SK-MEL-5 (cell line): ENCODE measurements at regions not wholly inside any gene's neighbourhood (a gene's known extent, or its start where the extent isn't known, plus 50 kb on each side); places are given as distances from the start of the nearest gene placed in this dataset.

ENCODE experiments used
- DNase-seq: peaks from one replicate; pipeline ENCODE4 v3.0.0-alpha.2; 2016; ENCODE audit warnings: low read depth, low spot score
- in situ Hi-C: cut with HindIII; loops from 2 replicates; pipeline ENCODE4 v1.10.0; 2016; ENCODE audit warnings: low sequenced_read_pairs, high pct_unique_total_duplicates, low pct_unique_long_range_greater_than_20kb

DNA sequence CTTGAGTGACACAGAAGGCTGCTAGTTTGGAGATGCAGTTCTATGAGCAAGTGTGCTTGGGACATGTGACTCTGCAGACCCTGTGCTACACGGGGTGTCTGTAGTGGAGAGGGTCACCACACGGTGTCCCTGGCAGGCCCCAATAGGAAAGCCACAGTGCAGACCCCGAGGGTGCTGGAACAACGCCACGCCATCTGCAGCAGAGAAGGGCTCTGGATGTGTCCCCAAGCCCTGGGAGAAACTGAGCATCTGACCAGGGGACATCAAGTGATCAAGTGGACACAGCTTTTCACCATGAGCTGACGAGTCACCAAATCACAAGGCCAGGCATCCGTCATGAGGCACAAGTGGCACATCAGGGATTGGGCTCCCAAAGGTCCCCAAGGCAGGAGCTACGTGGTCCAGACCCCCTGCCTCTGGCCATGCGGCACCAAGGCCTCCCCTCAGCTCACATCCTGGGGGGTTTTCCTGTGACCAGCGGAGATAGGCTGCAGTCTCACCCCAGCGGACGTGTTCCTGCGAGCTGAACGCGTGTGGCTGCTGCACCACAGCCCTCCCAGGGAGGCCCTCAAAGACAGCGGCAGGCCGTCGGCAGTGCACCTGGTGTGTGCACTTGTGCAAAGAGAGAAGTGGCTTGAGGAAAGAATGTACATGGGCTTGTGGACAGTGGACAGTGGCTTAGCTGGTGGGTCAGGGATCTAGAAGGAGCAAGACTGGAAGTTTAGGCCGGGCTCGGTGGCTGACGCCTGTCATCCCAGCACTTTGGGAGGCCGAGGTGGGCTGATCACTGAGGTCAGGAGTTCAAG lies 96.7 kb downstream of the RPS6KA4 start:
- in situ Hi-C loops, result no loop called here
- no peak for DNase-seq

DNA sequence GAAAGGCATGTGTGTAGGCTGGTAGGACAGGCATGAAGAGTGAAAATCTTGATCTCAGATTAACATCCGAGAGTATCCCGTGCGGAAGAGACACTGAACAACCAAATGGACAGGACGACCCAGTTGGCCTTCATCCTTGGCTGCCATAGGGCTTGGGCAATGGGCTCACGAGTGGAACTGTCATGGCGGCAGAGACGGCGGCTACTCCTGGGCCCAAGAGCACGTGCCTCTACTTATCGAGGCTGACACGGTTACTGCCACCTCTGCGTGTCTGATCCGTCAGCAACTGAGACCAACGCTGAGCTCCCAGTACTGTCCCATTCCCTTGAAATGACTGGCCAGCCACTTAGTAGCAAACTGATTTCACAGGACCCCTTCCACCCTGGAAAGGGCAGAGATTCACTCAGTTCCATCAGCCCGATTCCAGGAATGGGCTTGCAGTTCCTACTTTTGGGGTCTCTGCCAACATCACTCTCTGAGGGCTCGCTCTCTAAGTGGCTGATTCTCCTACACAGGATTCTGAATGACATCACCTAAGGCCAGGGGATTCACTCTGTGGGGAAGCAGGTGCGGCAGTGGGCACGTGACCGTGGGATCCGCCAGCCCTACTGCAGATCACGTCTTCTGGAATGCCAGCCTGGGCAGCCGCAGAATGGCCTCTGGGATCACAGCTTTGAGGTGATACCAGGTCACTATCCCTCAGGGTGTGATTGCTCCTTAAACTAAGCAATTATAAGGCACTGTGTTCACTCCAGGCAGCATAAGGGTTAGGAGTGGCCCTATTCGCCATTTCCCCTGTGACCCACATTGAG lies 97.8 kb downstream of the RPS6KA4 start:
- in situ Hi-C loops, result no loop called here
- DNase-seq, result no peak

DNA sequence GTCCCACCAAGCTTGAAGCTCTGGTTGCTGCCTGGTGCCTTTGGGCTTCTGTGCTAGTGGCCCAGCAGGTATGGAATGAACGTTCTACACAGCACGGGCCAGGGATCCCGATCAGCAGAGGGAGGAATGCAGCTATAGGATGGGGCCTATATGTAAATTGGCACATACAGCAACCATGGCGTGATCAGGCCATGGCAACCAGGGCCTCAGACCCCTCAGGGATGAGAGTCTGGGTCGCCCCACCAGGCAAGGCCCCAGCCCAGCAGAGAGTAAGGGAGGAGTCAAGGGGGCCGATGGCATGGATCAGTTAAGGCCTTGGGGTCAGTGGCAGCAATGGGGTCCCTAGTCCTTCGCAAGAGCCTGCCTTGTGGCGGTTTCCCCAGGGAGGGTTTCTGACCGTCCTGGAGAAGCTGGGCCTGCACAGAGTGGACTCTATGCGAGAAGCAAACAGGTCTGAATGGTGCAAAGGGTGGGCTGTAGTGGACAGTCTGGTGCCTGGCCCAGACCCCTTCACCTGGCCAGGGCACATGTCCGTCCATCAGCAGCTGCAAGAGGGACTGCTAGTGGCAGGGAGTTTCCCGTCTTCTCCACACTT lies 98.2 kb upstream of the SLC22A11 start:
- no peak for DNase-seq
- in situ Hi-C loops, result no loop called here

DNA sequence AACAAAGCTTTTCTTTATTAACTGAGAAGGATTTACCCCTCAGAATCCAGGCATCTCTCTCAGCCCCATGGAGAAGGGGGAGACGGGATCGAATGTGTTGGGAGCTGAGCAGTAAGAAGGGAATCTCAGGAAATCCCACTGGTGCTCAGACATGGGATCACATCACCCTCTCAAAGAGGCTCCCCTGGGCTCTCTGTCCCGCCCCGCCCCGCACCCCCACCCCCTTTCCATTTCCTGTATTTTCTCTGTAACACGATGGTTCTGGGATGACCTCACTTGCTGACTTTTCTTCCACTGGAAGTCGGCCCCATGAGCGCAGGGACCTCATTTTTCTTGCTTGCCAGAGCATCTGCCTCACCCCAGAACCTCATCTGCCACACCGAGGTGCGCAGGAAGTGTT lies 96.7 kb upstream of the SLC22A11 start:
- no peak for DNase-seq
- in situ Hi-C loops, result no loop called here

DNA sequence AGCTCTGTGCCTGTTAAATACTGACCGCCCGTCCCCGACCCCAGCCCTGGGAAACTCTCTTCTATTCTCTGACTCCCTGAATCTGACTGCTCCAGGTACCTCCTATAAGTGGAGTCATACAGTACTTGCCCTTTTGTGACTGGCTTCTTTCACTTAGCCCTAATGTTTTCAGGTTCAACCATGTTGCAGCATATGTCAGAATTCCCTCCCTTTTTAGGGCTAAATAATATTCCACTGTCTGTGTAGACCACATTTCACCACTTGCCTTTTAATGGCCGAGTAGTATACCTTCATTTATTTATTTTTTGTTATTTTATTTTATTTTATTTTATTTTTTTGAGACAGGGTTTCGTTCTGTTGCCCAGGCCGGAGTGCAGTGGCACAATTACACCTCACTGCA lies 96.1 kb upstream of the SLC22A11 start:
- in situ Hi-C loops, result no loop called here
- no peak for DNase-seq

DNA sequence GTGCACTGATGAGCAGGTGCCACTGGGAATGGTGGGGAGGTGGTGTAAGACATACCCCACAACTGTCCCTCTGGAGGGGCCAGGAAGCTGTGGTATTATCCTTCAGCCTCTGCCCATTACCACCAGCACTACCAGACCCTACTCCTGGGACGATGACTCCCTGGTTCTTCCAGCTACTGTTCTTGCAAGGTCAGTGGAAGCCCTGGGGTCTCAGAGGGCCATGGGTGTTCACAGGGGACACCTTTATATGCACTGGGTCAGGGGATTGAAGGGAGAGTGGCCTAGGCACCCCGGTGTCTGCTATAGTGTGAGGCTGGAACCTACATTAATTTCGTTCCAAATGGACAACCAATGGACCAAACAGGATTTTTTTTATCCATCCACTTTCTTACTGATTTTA lies 94.7 kb upstream of the SLC22A11 start:
- no peak for DNase-seq
- in situ Hi-C loops, result no loop called here

DNA sequence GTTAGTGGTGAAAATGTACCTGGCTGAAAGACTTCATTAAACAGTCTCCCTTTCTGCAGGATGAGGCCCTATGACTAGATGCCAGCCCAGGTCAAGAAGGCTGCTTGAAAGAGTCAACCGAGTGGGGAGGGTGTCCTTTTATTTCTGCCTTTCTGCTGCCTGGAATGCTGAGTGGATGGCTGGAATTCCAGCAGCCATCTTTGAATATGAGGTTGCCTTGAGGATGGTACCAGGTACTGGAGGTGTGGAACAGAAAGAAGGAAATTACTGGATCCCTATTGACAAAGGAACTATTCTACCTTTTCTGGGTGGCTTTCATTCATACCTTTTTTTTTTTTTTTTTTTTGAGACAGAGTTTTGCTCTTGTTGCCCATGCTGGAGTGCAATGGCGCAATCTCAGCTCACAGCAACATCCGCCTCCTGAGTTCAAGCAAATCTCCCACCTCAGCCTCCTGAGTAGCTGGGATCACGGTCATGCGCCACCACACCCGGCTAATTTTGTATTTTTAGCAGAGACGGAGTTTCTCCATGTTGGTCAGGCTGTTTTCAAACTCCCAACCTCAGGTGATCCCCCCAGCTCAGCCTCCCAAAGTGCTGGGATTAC lies 89.5 kb upstream of the SLC22A11 start:
- DNase-seq, result no peak
- in situ Hi-C loops, result no loop called here

DNA sequence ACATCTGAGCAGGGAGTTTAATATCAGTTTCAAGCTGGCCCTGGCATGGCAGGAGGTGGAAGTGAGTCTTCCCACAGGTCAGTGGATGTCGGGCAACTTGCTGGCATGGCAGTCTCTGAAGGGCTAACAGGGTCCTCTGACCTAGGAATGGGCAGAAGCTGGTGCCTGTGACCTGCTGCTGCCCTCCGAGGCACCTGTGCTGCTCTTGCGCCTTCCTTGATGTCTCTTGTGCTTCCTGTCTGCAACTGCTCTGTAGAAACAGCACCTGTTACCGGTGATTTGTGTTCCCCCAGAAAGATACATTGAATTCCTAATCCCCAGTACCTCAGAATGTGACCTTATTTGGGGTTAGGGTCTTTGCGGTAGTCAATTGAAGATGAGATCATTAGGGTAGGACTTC lies 86.5 kb upstream of the SLC22A11 start:
- in situ Hi-C loops, result no loop called here
- no peak for DNase-seq

DNA sequence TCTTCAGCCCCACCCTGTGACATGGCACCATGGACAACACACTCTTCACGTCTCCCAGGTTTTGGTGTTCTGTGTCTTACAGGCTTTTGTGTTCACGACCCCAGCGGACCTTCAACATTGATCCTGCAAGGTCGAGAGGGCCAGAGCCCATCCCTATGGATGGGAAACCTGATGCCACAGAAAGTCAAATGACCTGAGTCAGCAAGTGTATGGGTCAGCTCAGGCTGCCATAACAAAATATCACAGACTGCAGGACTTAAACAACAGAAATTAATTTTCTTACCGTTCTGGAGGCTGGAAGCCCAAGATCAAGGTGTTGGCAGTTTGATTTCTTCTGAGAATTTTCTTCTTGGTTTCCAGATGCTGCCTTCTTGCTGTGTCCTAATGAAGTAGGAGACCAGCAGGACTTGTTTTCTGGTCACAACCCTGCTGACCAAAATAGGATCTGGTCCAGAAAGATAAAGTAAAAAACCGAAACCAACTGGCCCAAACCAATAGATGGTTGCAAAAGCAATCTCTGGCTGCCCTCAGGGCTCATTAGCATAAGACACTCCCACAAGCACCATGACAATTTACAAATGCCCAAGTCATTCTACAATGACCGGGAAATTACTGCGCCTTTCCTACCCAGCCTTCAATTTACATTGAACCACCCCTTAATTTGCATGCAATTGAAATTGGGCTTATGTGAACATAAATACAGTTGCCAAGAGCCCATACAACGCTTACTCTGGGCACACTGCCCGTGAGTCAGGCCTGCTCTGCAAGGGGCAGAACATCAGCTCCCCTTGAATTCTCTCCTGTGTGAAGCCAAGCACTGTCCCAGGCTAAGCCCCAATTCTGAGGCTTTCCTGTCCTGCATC lies 82.9 kb upstream of the SLC22A11 start:
- no peak for DNase-seq
- in situ Hi-C loops, result no loop called here

DNA sequence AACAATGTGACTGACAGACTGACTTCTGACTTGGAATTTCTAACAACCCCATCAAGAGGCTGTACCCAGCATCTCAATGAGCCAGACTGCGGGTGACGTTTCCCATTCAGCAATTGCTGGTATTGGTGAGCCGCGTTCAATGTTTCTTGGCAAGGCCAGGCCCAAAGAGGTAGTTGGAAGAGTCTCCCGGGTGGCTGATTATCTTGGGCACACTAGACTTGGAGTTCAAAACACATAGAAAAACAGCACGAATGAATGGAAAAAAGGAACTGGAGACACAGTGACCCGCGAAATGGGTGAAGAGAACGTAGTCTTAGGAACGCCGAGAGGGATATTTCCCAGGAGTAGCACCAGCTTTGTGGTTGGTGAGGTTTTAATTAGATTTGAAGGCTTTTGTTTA lies 81.1 kb upstream of the SLC22A11 start:
- no peak for DNase-seq
- in situ Hi-C loops, result no loop called here

DNA sequence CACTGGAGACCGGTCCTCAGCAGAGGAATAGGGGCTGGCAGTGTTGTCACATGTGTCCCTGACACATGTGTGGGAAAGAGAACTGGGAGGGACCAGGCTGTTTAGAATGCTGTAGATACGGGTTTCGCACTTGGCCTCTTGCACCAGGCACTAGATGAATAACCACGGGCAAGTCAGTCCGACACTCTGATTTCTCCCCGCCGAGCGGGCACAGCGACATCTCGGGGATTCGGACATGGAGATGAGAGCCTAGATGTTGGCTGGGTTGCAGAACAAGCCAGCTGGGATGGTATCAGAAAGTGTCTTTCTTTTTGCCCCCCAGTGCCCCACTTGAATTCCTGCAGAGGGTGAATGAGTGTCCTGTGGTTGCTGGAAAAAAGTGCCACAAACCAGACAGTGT lies 80.6 kb upstream of the SLC22A11 start:
- in situ Hi-C loops, result no loop called here

DNA sequence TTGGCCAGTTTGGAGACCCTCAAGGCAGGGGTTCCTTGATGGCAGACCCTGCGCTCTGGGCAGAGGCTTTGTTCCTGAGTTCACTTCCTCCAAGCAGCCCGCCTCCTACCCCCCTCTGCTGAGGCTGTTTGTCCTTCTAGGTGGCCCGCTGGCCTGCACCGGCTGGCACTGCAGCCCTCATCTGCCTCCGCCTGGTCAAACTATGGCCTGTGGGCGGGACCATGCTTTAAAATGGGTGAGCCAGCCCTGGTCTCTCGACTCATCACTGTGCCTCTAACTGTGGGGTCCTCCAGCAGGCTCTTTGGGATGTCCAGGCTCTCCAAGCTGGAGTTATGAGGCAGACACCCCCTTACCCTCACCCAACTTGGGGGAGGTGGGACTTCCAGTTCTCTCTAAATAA lies 78.9 kb upstream of the SLC22A11 start:
- DNase-seq, result no peak
- in situ Hi-C loops, result no loop called here

More for the DNA sequence above, 80.6 kb upstream of the SLC22A11 start:
- no peak for DNase-seq

DNA sequence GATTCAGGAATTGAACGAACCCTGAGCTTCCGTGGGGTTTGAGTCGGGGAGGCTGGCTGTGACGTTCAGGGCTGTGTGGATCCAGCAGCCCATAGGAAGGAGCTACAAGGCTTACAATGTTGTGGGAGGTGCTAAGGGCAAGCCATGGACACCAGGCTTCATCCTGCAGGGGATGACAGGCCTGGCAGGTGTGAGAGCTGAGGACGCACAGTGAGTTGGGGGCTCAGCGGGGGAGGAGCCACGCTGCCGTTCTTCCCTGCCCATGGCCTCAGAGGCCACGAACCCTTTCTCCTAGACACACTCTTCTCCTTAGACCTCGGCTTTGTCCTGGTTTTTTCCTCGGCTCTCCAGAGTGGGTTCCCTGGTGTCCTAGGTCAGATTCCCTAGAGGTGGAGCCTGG lies 78.1 kb upstream of the SLC22A11 start:
- DNase-seq, result no peak
- in situ Hi-C loops, result no loop called here

DNA sequence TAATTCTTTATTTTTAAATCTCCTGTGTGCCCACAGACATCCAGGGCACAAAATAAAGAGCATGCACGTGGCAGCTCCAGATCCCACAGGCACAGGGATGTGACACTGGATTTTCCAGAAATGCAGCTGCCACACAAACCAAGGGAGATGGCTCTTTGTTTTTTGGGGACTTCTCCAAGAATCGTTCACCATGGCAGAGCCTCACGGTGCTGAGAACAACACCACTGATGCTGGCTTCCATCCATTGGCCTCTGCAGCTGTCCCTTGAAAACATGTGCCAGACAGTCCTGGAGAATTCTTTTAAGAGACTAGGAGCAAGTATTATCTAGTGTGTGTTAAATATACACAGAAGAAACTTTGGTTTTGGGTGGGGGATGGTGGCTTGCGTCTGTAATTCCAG lies 73.2 kb upstream of the SLC22A11 start:
- DNase-seq, result no peak
- in situ Hi-C loops, result no loop called here

DNA sequence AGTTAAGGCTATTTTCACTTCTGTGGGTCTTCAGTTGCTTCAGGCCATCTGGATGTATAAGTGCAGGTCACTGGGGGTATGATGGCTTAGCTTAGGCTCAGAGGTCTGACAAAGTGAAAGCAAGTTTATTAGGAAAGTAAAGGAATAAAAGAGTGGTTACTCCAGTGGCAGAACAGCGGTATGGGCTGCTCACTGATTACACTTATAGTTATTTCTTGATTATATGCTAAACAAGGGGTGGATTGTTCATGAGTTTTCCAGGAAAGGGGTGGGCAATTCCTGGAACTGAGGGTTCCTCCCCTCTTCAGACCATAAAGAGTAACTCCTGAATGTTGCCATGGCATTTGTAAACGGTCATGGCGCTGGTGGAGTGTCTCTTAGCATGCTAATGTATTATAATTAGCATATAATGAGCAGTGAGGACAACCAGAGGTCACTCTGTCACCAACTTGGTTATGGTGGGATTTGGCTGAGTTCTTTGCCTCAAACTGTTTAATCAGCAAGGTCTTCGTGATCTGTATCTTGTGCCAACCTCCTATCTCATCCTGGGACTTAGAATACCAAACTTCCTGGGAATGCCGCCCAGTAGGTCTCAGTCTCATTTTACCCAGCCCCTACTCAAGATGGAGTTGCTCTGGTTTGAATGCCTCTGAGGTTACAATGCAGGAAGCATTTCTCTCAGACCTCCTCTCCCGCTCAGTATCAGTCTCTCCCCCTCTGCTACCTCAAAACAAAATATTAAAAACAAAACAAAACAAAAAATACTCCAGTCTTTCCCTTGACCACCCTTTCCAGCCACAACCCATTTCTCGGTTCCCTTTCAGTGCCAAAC lies 71.3 kb upstream of the SLC22A11 start:
- DNase-seq, result no peak
- in situ Hi-C loops, result no loop called here

DNA sequence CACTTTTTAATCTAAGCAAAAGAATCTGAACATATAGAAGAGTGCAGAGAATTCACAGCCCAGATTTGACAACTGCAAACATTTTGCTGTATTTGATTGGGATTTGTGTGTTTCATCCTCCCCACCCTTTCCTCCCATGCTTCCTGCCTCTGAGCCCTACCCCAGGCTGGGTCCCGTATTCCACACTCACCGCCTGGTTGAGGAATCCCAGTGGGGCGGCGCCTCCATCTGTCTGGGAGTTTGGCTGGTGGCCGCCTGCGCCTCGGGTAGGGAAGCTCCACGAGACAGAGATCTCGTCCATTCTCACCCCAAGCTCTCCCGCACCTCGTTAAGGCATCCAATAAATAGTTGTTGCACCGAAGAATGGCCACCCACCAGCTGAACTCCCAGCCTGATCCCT lies 70.7 kb upstream of the SLC22A11 start:
- in situ Hi-C loops, result no loop called here

More for the DNA sequence above, 70.7 kb upstream of the SLC22A11 start:
- no peak for DNase-seq
